ENCODE measurements at regions not wholly inside any gene's neighbourhood (a gene's known extent, or its start where the extent isn't known, plus 50 kb on each side); places are given as distances from the start of the nearest gene placed in this dataset.

DNA sequence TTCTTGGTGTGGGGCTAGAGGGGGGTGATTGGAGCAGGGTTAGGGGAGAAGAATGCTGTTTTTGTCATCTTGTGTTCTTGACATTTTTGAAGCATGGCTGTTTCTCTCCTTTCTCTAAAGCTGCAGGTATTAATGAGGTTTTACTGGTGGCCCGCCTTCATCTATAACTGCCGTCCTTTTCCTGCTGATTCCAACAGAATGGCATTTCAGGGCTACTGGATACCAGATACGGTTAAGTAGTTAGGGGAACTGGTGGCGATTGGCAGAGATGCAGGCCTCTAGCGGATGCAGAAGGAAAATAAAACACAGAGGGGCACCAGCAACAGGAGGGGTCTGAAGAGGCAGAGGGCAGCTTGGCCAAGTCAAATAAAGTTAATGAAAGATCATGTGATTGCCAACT lies 89.7 kb upstream of the EEF1E1 start:
- TF ChIP-seq SP1 (IDR thresholded peaks at IDR 0.05) = no peak
- TF ChIP-seq ELF4 (IDR thresholded peaks at IDR 0.05) = no peak
- TF ChIP-seq FOXM1 (IDR thresholded peaks at IDR 0.05; ENCODE audit: borderline replicate concordance) = no peak
- TF ChIP-seq SUZ12 (IDR thresholded peaks at IDR 0.05) = no peak
- no peak for TF ChIP-seq TARDBP (IDR thresholded peaks at IDR 0.05)
- no peak for TF ChIP-seq BHLHE40 (IDR thresholded peaks at IDR 0.05; ENCODE audit: borderline replicate concordance)
- no peak for TF ChIP-seq FOXA1 (IDR thresholded peaks at IDR 0.05)
- TF ChIP-seq, protein P1, sequence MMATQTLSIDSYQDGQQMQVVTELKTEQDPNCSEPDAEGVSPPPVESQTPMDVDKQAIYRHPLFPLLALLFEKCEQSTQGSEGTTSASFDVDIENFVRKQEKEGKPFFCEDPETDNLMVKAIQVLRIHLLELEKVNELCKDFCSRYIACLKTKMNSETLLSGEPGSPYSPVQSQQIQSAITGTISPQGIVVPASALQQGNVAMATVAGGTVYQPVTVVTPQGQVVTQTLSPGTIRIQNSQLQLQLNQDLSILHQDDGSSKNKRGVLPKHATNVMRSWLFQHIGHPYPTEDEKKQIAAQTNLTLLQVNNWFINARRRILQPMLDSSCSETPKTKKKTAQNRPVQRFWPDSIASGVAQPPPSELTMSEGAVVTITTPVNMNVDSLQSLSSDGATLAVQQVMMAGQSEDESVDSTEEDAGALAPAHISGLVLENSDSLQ (IDR thresholded peaks at IDR 0.05) = no peak
- TF ChIP-seq HDGF (IDR thresholded peaks at IDR 0.05; ENCODE audit: borderline replicate concordance) = no peak
- no peak for TF ChIP-seq ARNT (IDR thresholded peaks at IDR 0.05)
- TF ChIP-seq CTBP1 (IDR thresholded peaks at IDR 0.05; ENCODE audit: borderline replicate concordance) = no peak
- TF ChIP-seq ZNF384 (IDR thresholded peaks at IDR 0.05) = no peak
- no peak for TF ChIP-seq NFRKB (IDR thresholded peaks at IDR 0.05)
- no peak for TF ChIP-seq L3MBTL2 (conservative IDR thresholded peaks at IDR 0.05)

Data from HEK293T (cell line).